K562 (cell line): ENCODE measurements at regions not wholly inside any gene's neighbourhood (a gene's known extent, or its start where the extent isn't known, plus 50 kb on each side); places are given as distances from the start of the nearest gene placed in this dataset.
A peak's percentile ranks its signal among the peaks of the same experiment; 100 is the strongest.

ENCODE experiments used
- ATAC-seq: fragments of 200-7000 bp; cut with Tn5 transposase; 3 replicates; pipeline ENCODE4 v1.9.1; 2020; ENCODE audit warnings: moderate library complexity
- BruUV-seq: library from RNA; stranded (reverse); fragments of 400-500 nt; replicated peaks from 2 replicates; lab custom pipeline; 2021; lab: Mats Ljungman, UMichigan
- CTCF ChIA-PET: fragments of 300-600 bp; formaldehyde crosslinking; extraction: SDS; loops from one replicate; lab custom pipeline; 2021; ENCODE audit warnings: low intra/inter-chr PET ratio; lab: Yijun Ruan, JAX
- POLR2A ChIA-PET: fragments of 300-600, 350-650 bp; sonication (Branson Sonifier 250); formaldehyde crosslinking; extraction: SDS; loops from one replicate; lab custom pipeline; 2021; ENCODE audit warnings: antibody characterized with exemption, inconsistent platforms; lab: Yijun Ruan, JAX
- DNase-seq, 4 experiments: peaks; one replicate each; pipeline versions ENCODE4 v3.0.0 to v3.0.0-alpha.2; 2011 to 2018; ENCODE audit warnings: low spot score in 3 of 4, mixed read lengths in 3 of 4; ENCODE audit errors: extremely low read depth in 1 of 4
- FAIRE-seq: peaks from 2 replicates; lab custom pipeline; 2011; peaks lifted over from hg19 to GRCh38; lab: Jason Lieb, UNC
- H2AFZ ChIP-seq: 2 replicates; pipeline ENCODE4 v1.6.0; 2011; ENCODE audit warnings: low read depth, low read length, control low read depth, inconsistent platforms
- H3K27ac ChIP-seq: fragments of 200-600 bp; 3 replicates; pipeline ENCODE4 v1.8.0; 2011; ENCODE audit warnings: low read depth, mild to moderate bottlenecking, control low read depth, inconsistent platforms, low read length, moderate library complexity, mixed read lengths; ENCODE audit errors: extremely low read depth
- H3K27me3 ChIP-seq, 2 experiments: fragments of 300-600 bp in 1 of 2; 2 replicates in 1 of 2; 3 replicates in 1 of 2; pipeline versions ENCODE4 v1.6.0 to v1.8.0; 2011; ENCODE audit warnings: inconsistent platforms in 2 of 2, low read length in 2 of 2, mild to moderate bottlenecking in 1 of 2, mixed read lengths in 1 of 2, moderate library complexity in 1 of 2; ENCODE audit not compliant: control insufficient read depth in 2 of 2, insufficient read depth in 2 of 2
- H3K36me3 ChIP-seq: fragments of 300-600 bp; 3 replicates; pipeline ENCODE4 v1.8.0; 2011; ENCODE audit warnings: mild to moderate bottlenecking, low read length, inconsistent platforms; ENCODE audit not compliant: control insufficient read depth, insufficient read depth
- H3K4me1 ChIP-seq, 2 experiments: fragments of 200-600 bp in 1 of 2; replicated peaks in 1 of 2; 2 replicates in 1 of 2; 3 replicates in 1 of 2; pipeline versions ENCODE4 v1.5.1 to v1.8.0; 2011; ENCODE audit warnings: inconsistent platforms in 2 of 2, low read length in 2 of 2, mild to moderate bottlenecking in 1 of 2, mixed read lengths in 1 of 2, moderate library complexity in 1 of 2; ENCODE audit not compliant: control insufficient read depth in 2 of 2, insufficient read depth in 2 of 2
- H3K4me2 ChIP-seq: 2 replicates; pipeline ENCODE4 v1.6.1; 2011; ENCODE audit warnings: low read length, control low read depth, inconsistent platforms, mixed read lengths; ENCODE audit not compliant: insufficient read depth
- H3K4me3 ChIP-seq: fragments of 200-600 bp; sonication (generic), shearing (Covaris generic); 2 replicates; pipeline ENCODE4 v1.5.1; 2016; ENCODE audit warnings: control low read depth, inconsistent platforms
- H3K79me2 ChIP-seq: fragments of 200-600 bp; 3 replicates; pipeline ENCODE4 v1.8.0; 2011; ENCODE audit warnings: low read length, inconsistent platforms; ENCODE audit not compliant: control insufficient read depth, insufficient read depth
- H3K9ac ChIP-seq, 2 experiments: 2 replicates each; pipeline versions ENCODE4 v1.6.0 to v1.6.1; 2011; ENCODE audit warnings: low read depth in 2 of 2, low read length in 2 of 2, control low read depth in 1 of 2, inconsistent platforms in 1 of 2, mild to moderate bottlenecking in 1 of 2, mixed read lengths in 1 of 2; ENCODE audit not compliant: insufficient read depth in 1 of 2
- H3K9me1 ChIP-seq: one replicate; pipeline ENCODE4 v1.6.0; 2011; ENCODE audit warnings: inconsistent platforms, mild to moderate bottlenecking, low read length, moderate library complexity; ENCODE audit not compliant: control insufficient read depth, insufficient read depth
- H3K9me3 ChIP-seq: replicated peaks from 2 replicates; pipeline ENCODE4 v1.5.1; 2011; ENCODE audit warnings: low read depth, low read length, inconsistent platforms; ENCODE audit not compliant: control insufficient read depth, insufficient read depth
- H4K20me1 ChIP-seq: replicated peaks from 2 replicates; pipeline ENCODE4 v1.6.1; 2011; ENCODE audit warnings: low read length, inconsistent platforms, mixed read lengths; ENCODE audit not compliant: control insufficient read depth, insufficient read depth
- ATF7 ChIP-seq: fragments of 450-650 bp; IDR thresholded peaks from 2 replicates; pipeline ENCODE4 v1.7.1; 2014; ENCODE audit warnings: mild to moderate bottlenecking, moderate library complexity
- FOXK2 ChIP-seq, 2 experiments: fragments of 450-650 bp; IDR thresholded peaks in 1 of 2; conservative IDR thresholded peaks in 1 of 2; 2 replicates each; pipeline ENCODE4 v1.6.1; 2016; ENCODE audit warnings: low read depth in 2 of 2, mild to moderate bottlenecking in 1 of 2
- GABPB1 ChIP-seq: sonication (generic); formaldehyde crosslinking; IDR thresholded peaks from 2 replicates; pipeline ENCODE4 v1.8.0; 2022; ENCODE audit warnings: mild to moderate bottlenecking, missing genetic modification reagents
- NBN ChIP-seq: fragments of 450-650 bp; IDR thresholded peaks from 2 replicates; pipeline ENCODE4 v1.6.1; 2016; ENCODE audit warnings: low read depth, mild to moderate bottlenecking
- RBM15 ChIP-seq: fragments of 200-400 bp; formaldehyde crosslinking; IDR thresholded peaks from 2 replicates; pipeline ENCODE4 v1.6.1; 2018; ENCODE audit warnings: mild to moderate bottlenecking, low read length, moderate library complexity; ENCODE audit not compliant: insufficient read depth
- RBM25 ChIP-seq: fragments of 200-400 bp; formaldehyde crosslinking; IDR thresholded peaks from 2 replicates; pipeline ENCODE4 v1.6.1; 2018; ENCODE audit warnings: low read length, low read depth, moderate library complexity; ENCODE audit not compliant: severe bottlenecking
- ZFP1 ChIP-seq: fragments of 450-650 bp; formaldehyde crosslinking; IDR thresholded peaks from 2 replicates; pipeline ENCODE4 v1.4.0; 2020; ENCODE audit warnings: mild to moderate bottlenecking, mixed read lengths
- WGBS: fragments of 100-300 bp; shearing (Covaris generic); methylation state at CpG from one replicate; pipeline ENCODE4 v1.1.6; 2016; ENCODE audit warnings: low coverage, mixed read lengths; ENCODE audit not compliant: insufficient coverage; ENCODE audit errors: missing lambda C conversion rate; 5-methylcytosine and 5-hydroxymethylcytosine counted together
- in situ Hi-C: fragments of 300-500 bp; cut with MboI; formaldehyde crosslinking; loops from 4 replicates; pipeline ENCODE4 v1.15.0; 2018; ENCODE audit warnings: inconsistent platforms, mixed read lengths
- intact Hi-C: fragments of 100-400 bp; cut with micrococcal nuclease; formaldehyde crosslinking; loops from 2 replicates; pipeline ENCODE4 v1.14.2; 2022
- TF ChIP-seq, protein P1 (sequence below): fragments of 450-650 bp; formaldehyde crosslinking; IDR thresholded peaks from 2 replicates; pipeline ENCODE4 v1.4.0; 2022; ENCODE audit warnings: missing genetic modification characterization

- no peak overlapping the region for H3K4me3 ChIP-seq
- no peaks in the 10 kb centered on the region for H4K20me1 ChIP-seq
- no peaks in the 10 kb centered on the region for H3K36me3 ChIP-seq
- no peaks in the 10 kb centered on the region for H3K9me3 ChIP-seq
- FAIRE-seq (no peak), ATAC-seq (no peak), DNase-seq (no peak)
- no peak overlapping the region for H3K27ac ChIP-seq
- no peaks in the 10 kb centered on the region for H3K79me2 ChIP-seq
- H3K4me2 ChIP-seq, result no peak overlapping the region
- H3K27me3 ChIP-seq, result no peaks in the 10 kb centered on the region
- CTCF ChIA-PET, result no interaction called here
- no TSS peak for BruUV-seq
- POLR2A ChIA-PET, result interaction anchor here (0.6 kb wide), 1 partner anchor 351 kb away, joined by 3 read pairs; no protein-coding TSS in a partner anchor
- in situ Hi-C loops (no loop called here), intact Hi-C loops (no loop called here)
- H3K9ac ChIP-seq, result no peak overlapping the region
- no peak overlapping the region for H2AFZ ChIP-seq
- H3K9me1 ChIP-seq, result no peaks in the 10 kb centered on the region
- no peaks in the 10 kb centered on the region for H3K4me1 ChIP-seq
- TF ChIP-seq, protein P1, sequence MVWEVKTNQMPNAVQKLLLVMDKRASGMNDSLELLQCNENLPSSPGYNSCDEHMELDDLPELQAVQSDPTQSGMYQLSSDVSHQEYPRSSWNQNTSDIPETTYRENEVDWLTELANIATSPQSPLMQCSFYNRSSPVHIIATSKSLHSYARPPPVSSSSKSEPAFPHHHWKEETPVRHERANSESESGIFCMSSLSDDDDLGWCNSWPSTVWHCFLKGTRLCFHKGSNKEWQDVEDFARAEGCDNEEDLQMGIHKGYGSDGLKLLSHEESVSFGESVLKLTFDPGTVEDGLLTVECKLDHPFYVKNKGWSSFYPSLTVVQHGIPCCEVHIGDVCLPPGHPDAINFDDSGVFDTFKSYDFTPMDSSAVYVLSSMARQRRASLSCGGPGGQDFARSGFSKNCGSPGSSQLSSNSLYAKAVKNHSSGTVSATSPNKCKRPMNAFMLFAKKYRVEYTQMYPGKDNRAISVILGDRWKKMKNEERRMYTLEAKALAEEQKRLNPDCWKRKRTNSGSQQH (CRISPR knock-in tag), result no peak
- TF ChIP-seq NBN, result no peak
- no peak for TF ChIP-seq FOXK2 (conservative IDR thresholded peaks at IDR 0.05 in 1 of 2, IDR thresholded peaks at IDR 0.05 in 1 of 2; ENCODE audit: low read depth in 2 of 2)
- TF ChIP-seq RBM25, result no peak
- WGBS, result 8% methylated on average over 3 of the region's 3 CpGs
Observed at GRCh38 chr6:144909753-144910285, 624.7 kb downstream of the UTRN start.

DNA sequence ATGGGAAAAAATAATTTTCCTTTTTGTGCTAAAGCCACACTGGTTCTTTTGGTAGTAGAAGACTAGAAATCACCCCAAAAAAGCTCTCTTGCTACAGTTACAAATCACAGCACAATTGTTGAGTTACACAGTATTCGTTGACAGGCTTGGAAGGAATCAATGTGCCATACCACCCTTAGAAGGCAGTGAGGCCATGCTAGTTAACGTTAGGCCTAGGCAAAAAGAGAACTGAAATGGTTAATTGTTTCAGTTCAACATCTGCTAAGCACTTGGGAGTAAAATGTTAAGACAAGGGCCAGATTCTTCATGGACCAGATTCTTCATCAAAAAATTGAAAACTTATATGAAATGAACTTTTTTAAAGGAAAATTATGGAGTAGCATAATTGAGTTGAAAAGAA is 626.2 kb downstream of the UTRN start:
- intact Hi-C loops, result no loop called here
- Histone ChIP-seq H3K27ac (no peak overlapping the region), H3K4me1 (no peaks in the 10 kb centered on the region), H3K9me1 (no peaks in the 10 kb centered on the region), H3K4me2 (no peak overlapping the region), H3K79me2 (no peaks in the 10 kb centered on the region), H3K27me3 (no peaks in the 10 kb centered on the region), H3K4me3 (no peak overlapping the region), H4K20me1 (no peaks in the 10 kb centered on the region), H3K9ac (no peak overlapping the region), H3K9me3 (no peaks in the 10 kb centered on the region), H2AFZ (no peak overlapping the region), H3K36me3 (no peaks in the 10 kb centered on the region)
- in situ Hi-C loops, result no loop called here
- TF ChIP-seq ZFP1 (CRISPR knock-in tag) (no peak), ATF7 (no peak), RBM15 (no peak), GABPB1 (no peak)
- ATAC-seq (no peak), DNase-seq (no peak), FAIRE-seq (peak; percentile 6)
- ChIA-PET CTCF (no interaction called here), POLR2A (no interaction called here)
- WGBS, result 0% methylated on average over 2 of the region's 2 CpGs
- no TSS peak for BruUV-seq
